ENCODE measurements at regions not wholly inside any gene's neighbourhood (a gene's known extent, or its start where the extent isn't known, plus 50 kb on each side); places are given as distances from the start of the nearest gene placed in this dataset.

GRCh38 chr20:4635781-4636180 is 50.5 kb upstream of the PRNP start:
- POLR2A ChIA-PET, result no interaction called here
- no peak for TF ChIP-seq CTCF (IDR thresholded peaks at IDR 0.05; ENCODE audit: control extremely low read depth, extremely low read depth, low read depth, missing control alignments)
- CTCF ChIA-PET, result interaction anchor here (1.9 kb wide), 1 partner anchor 16 kb away, joined by 4 read pairs; no protein-coding TSS in a partner anchor
- no peak for DNase-seq (ENCODE audit: extremely low spot score)

GRCh38 chr20:4635342-4635741 is 50.9 kb upstream of the PRNP start:
- CTCF ChIA-PET, result interaction anchor here (1.0 to 1.9 kb wide), 2 partner anchors 17 to 22 kb away, joined by 3 to 4 read pairs; no protein-coding TSS in a partner anchor
- DNase-seq (ENCODE audit: extremely low spot score), result no peak
- no peak for TF ChIP-seq CTCF (IDR thresholded peaks at IDR 0.05; ENCODE audit: control extremely low read depth, extremely low read depth, low read depth, missing control alignments)
- POLR2A ChIA-PET, result no interaction called here

GRCh38 chr20:4633780-4634179 is 52.5 kb upstream of the PRNP start:
- ChIA-PET CTCF (interaction anchor here (0.6 to 1.3 kb wide), 2 partner anchors 10 to 26 kb away, joined by 3 read pairs; no protein-coding TSS in a partner anchor), POLR2A (no interaction called here)
- no peak for DNase-seq (ENCODE audit: extremely low spot score)
- no peak for TF ChIP-seq CTCF (IDR thresholded peaks at IDR 0.05; ENCODE audit: control extremely low read depth, extremely low read depth, low read depth, missing control alignments)

- DNase-seq (ENCODE audit: extremely low spot score), result no peak
- ChIA-PET POLR2A (no interaction called here), CTCF (interaction anchor here (0.6 to 1.3 kb wide), 2 partner anchors 10 to 26 kb away, joined by 3 read pairs; no protein-coding TSS in a partner anchor)
- TF ChIP-seq CTCF (IDR thresholded peaks at IDR 0.05; ENCODE audit: control extremely low read depth, extremely low read depth, low read depth, missing control alignments), result no peak
Measured at GRCh38 chr20:4633379-4633778, 52.9 kb upstream of the PRNP start.

- no peak for DNase-seq (ENCODE audit: extremely low spot score)
- ChIA-PET CTCF (interaction anchor here (1.3 kb wide), 1 partner anchor 9 kb away, joined by 3 read pairs; no protein-coding TSS in a partner anchor), POLR2A (no interaction called here)
- no peak for TF ChIP-seq CTCF (IDR thresholded peaks at IDR 0.05; ENCODE audit: control extremely low read depth, extremely low read depth, low read depth, missing control alignments)
Measured at GRCh38 chr20:4632876-4633275, 53.4 kb upstream of the PRNP start.

- ChIA-PET CTCF (interaction anchor here (1.4 kb wide), 1 partner anchor 14 kb away, joined by 3 read pairs; no protein-coding TSS in a partner anchor), POLR2A (no interaction called here)
- TF ChIP-seq CTCF (IDR thresholded peaks at IDR 0.05; ENCODE audit: control extremely low read depth, extremely low read depth, low read depth, missing control alignments), result no peak
- DNase-seq (ENCODE audit: extremely low spot score), result no peak
Measured at GRCh38 chr20:4626228-4626627, 60.0 kb upstream of the PRNP start.

Measured in GM10248 (cell line).